HepG2 (cell line): ENCODE measurements at regions not wholly inside any gene's neighbourhood (a gene's known extent, or its start where the extent isn't known, plus 50 kb on each side); places are given as distances from the start of the nearest gene placed in this dataset.

Experiments used
- CHD2 ChIP-seq: IDR thresholded peaks from 2 replicates; pipeline ENCODE4 v1.6.1; 2011; ENCODE audit warnings: low read depth, low read length, improper control_type of control experiment
- KDM1A ChIP-seq: IDR thresholded peaks from 2 replicates; pipeline ENCODE4 v1.6.1; 2016; ENCODE audit warnings: missing compliant biosample characterization
- MLLT10 ChIP-seq: sonication (generic); formaldehyde crosslinking; IDR thresholded peaks from 2 replicates; pipeline ENCODE4 v1.4.0; 2020; ENCODE audit warnings: missing genetic modification reagents
- NFRKB ChIP-seq: fragments of 450-650 bp; IDR thresholded peaks from 2 replicates; pipeline ENCODE4 v1.6.1; 2017
- TF ChIP-seq, protein P1 (sequence below): sonication (generic); formaldehyde crosslinking; IDR thresholded peaks from 2 replicates; pipeline ENCODE4 v1.4.0; 2020; ENCODE audit warnings: missing genetic modification reagents
- TF ChIP-seq, protein P2 (sequence below): sonication (generic); formaldehyde crosslinking; IDR thresholded peaks from 2 replicates; pipeline ENCODE4 v1.5.0; 2020; ENCODE audit warnings: mild to moderate bottlenecking, missing genetic modification reagents, moderate library complexity

DNA sequence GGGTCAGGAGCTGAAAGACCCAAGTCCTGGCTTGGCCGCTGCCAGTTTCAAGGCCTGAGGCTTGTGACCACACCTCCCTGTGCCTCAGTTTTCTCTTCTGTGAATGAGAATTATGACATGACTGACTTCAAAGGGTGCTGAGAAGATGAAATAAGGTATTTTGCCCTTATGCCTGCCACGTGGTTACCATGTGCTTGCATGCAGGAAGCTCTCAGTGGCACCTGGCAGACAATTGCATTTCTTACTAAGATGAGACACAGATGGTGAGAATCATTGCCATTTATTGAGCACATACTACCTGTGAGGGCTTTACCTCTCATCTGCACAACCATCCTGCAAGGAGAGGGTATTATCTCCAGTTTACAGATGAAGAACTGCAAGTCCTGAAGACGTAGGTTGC, 69.8 kb downstream of the MRM1 start:
- TF ChIP-seq, protein P1, sequence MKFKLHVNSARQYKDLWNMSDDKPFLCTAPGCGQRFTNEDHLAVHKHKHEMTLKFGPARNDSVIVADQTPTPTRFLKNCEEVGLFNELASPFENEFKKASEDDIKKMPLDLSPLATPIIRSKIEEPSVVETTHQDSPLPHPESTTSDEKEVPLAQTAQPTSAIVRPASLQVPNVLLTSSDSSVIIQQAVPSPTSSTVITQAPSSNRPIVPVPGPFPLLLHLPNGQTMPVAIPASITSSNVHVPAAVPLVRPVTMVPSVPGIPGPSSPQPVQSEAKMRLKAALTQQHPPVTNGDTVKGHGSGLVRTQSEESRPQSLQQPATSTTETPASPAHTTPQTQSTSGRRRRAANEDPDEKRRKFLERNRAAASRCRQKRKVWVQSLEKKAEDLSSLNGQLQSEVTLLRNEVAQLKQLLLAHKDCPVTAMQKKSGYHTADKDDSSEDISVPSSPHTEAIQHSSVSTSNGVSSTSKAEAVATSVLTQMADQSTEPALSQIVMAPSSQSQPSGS (CRISPR knock-in tag), result no peak
- TF ChIP-seq NFRKB (no peak), CHD2 (no peak), KDM1A (no peak), MLLT10 (no peak)
- TF ChIP-seq, protein P2, sequence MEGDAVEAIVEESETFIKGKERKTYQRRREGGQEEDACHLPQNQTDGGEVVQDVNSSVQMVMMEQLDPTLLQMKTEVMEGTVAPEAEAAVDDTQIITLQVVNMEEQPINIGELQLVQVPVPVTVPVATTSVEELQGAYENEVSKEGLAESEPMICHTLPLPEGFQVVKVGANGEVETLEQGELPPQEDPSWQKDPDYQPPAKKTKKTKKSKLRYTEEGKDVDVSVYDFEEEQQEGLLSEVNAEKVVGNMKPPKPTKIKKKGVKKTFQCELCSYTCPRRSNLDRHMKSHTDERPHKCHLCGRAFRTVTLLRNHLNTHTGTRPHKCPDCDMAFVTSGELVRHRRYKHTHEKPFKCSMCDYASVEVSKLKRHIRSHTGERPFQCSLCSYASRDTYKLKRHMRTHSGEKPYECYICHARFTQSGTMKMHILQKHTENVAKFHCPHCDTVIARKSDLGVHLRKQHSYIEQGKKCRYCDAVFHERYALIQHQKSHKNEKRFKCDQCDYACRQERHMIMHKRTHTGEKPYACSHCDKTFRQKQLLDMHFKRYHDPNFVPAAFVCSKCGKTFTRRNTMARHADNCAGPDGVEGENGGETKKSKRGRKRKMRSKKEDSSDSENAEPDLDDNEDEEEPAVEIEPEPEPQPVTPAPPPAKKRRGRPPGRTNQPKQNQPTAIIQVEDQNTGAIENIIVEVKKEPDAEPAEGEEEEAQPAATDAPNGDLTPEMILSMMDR (CRISPR knock-in tag), result no peak
